GDM1 (cell line): ENCODE measurements at regions not wholly inside any gene's neighbourhood (a gene's known extent, or its start where the extent isn't known, plus 50 kb on each side); places are given as distances from the start of the nearest gene placed in this dataset.
"Not testable (repeated sequence)": the region's sequence is repeated elsewhere in the genome, so short reads cannot be mapped to it uniquely, and the experiment has no call there.

Experiments
- DNase-seq: peaks from one replicate; lab custom pipeline; 2025; lab: John Stamatoyannopoulos, UW

DNA sequence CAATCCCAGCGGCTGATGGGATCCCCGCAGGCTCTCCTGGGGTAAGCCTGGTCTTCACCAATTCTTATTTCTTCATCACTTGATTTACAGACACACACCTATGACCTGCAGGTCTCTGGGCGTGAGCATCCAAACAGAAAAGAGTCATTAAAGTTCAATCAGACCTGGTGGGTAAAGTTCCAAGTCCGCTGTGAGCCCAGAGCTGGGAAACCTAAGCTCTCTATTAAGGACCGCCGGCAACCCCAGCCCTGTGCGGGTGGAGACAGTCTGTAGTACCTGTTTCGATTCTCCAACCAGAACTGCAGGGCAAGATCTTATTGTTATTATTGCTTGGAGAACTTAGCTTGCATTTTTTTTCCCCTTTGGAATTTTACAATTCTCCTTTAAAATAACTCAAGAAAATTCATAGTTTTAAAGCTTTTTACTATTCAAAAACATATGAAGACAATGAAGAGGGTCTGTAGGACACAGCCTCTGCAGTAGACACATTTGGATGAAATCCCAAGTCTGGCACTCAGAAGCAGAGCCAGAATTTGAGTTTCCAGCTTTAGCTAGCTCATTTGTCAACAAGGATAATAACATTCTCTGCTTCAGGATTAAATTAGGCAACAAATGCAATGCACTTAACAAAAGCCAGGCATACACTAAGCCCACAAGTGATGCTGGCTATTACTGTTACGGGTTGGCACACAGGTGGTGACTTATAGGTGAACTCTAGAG is 376.4 kb downstream of the INSIG2 start:
- no peak for DNase-seq

DNA sequence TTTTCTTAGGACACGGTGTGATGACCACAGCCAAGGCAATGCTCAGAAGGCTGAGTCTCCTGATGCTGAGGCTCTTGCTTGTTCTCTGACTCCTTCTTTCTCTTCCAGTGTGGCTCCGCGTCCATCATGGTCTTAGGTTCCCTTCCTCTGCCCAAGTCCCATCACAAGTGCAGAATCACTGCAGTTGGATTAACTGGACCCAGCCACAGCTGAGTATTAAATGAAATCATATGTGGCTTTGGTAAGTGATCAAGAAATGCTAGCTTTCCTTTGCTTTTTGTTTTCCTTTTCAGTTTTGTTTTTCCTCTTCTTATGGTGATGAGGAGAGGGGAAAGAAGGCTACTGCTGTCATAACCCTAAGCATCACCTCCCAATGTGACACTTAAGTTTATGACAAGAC is 375.8 kb downstream of the INSIG2 start:
- DNase-seq = no peak

DNA sequence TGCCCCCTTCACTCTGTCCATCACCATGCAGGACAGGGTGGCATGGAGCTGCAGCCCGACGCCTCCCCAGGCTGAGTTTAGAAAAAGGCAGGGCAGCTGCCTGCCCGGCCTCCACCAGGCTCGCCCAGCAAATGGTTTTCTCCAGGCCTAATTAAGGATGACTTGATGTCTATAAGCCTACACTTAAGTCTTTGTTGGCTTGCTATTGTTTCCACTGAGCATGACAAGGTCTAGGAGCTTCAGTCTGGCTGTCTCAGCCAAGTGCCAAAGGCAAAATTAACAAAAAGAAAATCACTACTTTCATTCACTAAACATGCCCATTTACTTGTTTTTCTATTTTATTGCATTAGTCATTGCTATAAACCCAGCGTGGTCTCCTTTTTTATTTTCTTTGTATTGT is 372.2 kb downstream of the INSIG2 start:
- DNase-seq = no peak

DNA sequence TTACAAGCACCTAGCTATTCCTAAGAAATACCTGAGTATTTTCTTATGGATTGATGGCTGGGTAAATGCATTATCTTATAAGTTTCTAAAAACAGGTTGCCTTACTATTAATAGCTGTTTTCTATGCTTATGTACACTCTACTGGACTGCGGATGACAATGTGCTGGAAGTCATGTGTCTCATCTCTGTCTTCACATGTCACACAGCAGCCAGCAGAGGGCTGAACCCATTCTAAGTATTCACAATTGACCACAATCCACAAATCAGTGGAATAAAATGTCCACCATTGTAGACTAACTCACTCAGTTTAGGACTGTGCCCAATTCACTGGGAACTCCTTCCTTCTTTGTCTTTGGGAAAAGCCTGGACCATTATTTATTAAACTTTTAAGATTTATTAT is 371.2 kb downstream of the INSIG2 start:
- DNase-seq = no peak

DNA sequence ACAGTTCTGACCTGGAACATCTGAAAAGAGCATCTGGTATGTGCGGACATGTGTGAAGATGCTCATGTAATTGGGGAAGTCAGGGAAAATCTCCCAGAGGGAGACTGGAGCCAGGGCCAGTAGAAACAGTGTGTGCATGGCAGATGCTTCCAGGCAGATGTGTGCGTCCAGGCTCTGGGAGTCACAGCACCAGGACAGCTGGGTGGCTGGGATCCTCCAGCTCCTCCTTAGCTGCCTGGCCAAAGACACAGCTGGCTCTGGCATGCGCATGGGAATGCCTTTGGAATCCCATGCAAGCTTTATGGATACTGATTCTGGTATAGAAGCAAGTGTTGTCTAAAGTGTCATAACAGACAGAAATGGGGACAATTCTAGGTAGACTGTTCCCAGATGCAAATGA is 369.7 kb downstream of the INSIG2 start:
- DNase-seq = no peak

DNA sequence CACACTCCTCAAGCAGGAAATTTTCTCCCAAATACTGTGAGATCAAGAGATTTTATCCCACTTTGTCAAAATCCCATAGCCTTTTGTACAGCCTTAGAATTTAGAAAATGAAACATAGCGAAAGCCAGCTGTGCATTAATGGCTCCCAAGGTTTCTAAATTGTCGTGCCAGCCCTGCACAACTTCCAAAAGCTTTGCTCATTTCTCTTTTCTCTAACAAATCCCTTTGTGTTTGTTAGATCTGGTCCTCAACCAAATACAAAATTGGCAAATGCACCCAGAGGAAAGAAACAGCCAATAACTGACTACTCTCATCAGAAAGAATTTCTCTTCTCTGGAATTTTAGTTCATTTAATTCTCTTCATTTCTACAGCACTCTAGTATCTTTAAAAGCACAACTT is 361.1 kb downstream of the INSIG2 start:
- DNase-seq = no peak

DNA sequence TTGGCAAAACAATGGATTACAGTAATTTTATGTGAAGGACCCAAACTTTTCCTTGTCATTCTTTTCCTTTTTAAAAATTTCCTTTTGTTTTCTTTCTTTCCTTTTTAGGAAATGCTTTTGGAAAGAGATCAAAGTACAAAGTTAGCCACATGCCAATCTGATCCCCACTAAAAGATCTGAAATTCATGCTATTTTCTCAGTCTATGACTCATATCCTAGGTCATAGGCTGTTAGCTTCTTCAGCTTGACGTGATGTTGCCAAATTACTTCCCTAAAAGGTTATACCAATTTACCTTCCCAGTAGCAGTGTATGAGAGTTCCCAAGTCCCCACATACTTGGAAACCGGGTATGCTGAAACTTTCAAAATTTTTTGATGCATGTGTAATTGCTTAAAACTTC is 355.3 kb downstream of the INSIG2 start:
- no peak for DNase-seq

DNA sequence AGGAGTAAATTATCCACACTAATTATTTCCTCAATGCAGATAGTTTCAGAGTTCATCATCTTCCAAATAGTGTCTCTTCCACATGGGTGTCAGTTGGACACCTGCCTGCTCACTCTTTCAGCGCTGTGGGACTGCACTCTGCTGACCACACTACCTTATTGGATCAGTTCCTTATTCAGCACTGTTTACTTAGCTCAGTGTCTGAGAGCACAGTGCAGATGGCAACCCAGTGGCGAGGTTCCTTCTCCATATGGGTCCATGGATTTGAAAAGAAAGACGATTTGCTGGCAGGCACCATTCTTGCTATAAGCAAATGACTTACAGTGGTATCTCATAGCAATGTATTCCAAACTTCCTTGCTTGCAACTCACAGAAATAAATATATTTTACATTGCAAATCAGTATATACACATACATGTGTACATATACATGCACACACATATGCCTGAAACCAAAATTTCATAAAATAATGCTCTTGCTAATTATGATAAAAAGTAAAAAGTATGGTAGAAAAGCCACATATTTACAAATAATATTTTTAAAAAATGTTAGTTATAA is 354.8 kb downstream of the INSIG2 start:
- DNase-seq = no peak

DNA sequence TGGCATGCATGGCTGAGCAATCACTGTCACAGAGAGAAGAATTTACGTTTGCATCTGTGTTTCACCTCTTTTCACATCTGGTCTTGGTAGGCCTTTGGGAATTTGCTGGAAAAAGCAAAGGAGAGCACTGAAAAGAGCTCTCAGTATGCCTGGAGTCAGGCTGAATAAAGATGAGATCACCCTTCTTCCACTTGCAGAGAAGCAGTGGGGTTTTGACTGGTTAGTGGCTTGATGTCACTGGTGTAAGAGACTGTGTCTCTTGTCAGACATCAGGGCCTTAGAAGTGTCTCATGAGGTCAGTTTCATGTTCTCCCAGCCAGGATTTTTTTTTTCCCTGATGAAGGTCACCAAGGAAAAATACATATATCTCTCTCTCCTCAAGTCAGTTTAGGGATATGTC is 353.8 kb downstream of the INSIG2 start:
- no peak for DNase-seq

DNA sequence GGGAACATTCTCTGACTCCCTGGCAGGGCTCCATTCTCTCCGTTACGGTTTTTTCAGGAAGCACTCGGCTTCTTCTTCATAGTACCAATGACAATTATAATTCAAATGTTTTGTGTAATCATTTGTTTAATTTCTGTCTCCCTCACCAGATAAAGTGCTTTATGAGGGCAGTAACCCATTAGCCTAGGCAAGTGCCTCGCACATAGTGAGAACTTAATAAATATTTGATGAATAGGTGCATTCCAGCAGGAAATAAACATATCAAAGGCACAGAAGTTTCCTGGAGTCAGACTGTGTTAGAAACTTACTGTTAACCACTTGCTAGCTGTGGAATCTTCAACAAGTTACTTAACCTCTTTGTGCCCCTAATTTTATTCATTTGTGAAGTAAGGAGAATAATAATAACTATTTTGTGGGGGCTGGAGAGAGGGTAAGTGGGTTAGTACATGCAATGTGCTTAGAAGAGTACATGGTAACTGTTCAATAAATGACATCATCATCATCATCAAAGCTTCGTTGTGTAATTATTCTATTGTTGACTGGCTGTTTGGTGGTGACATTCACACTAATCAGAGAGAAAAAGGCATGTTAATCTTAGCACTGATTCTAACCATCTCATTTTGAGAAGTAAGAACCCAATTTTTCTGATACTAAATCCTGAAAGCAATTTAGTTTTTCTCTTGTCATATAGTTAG is 352.3 kb downstream of the INSIG2 start:
- no peak for DNase-seq

DNA sequence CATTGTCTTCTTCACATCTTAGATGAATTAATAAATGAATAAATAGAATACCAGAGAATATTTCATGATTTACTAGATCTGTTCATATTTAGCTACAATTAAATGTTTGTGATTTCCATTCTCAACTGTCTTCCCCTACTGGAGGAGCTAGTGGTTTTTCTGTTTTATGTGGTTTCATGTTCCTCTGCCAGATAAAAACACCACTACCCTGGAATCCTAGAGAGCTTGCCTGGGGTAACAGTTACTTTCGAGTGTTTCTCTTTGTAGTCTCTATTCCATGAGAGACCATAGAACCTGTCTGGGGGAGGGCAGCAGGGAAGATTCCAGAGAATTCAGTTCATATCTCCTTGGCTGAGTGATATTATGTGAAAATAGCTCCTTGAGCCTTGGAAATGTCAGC is 349.2 kb downstream of the INSIG2 start:
- DNase-seq = no peak

DNA sequence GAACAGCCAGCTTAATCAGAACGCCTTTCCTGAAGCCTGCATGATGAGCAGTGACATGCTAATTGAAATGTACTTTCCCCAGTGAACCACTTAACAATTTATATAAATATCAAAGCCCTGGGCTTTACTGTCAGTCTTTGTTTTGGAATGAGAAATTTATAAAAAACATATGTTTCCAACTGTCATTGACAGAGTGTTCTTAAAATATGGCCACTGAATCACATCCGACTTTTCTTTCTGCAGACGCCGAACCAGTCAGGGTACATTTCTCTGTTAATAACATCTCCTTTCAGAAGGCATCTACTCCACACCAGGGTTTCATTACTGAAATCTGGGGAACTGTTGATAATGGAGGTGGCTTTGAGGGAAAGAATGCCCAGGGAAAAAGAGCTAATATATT is 343.7 kb downstream of the INSIG2 start:
- no peak for DNase-seq

DNA sequence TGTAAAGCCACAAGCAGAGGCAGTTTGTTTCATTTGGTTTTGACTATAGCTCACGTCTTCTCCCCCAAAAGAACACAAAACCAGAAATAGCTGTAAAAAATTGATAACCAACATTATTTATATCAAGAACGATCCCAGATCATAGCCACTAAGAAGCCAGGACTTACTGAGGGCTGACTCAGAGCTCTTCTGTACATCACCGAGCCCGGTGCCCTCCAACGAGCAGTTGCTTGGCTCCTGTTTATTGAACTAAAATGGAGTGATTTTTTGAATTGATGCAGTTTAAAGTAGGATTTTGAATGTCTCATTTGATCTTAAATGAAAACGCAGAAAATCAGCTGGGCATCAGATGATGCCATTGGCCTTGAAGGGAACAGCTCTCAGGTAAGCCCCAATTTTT is 343.3 kb downstream of the INSIG2 start:
- no peak for DNase-seq

DNA sequence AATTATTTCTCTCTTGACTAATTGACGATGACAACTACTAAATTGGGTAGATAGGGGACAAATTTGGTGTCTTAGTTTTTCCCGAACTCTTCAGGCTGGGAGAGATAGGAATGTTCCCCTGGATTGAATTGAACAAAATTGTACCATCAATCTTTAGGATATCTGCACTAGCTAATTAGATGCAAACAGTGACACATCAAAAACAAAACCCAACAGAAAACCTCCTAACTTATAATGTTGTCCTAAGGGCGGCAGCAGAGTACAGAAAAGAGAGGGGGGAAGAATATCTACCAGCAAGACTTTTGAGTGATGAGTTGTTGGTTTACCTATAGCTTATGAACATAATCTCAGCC is 342.9 kb downstream of the INSIG2 start:
- no peak for DNase-seq

DNA sequence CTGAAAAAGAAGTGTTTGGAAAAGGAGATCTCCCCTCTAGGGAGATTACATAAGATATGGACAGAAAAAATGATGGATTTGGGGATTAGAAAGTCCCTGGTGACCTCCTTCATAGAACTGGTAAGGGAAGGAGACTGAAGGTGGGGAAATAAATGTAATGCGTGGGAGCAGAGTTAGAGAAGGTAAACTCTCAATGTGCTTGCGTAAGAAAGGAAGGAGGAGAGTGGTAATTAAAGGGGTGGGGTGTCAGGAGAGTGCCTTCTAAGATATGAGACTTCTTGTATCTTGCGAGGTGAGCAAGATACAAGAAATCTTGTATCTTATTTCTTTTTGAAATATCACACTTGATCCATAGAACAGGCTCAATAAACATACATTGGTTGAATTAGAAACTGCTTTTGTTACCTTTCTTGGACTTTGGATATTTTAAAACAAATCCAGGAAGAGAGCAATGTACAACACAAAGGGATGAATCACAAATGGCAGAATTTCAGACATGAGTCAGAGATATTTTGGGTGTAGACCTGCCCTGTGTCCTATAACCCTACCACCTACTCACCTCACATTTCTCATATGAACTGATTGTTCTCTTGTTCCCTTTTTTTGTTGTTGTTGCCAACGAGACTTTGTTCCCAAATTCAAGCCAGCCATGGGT is 342.4 kb downstream of the INSIG2 start:
- no peak for DNase-seq

DNA sequence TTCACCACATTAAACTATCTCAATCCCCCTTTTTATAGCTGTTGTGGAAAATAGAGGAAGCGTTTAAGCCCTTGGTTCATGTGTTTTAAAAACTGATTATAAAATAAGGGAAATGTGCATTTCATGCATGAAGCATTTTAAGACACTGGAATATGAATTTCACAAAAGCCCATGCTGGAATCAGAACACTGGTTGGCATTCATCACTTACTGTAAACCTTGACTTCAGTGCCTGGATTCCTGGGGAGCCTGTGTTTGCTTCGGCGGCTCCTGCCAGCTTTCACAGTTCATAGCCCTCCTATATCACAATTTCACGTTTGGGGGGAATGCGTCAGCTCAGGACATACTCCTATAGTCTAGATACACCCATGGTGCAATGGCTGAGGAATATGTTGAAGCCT is 336.9 kb downstream of the INSIG2 start:
- no peak for DNase-seq

DNA sequence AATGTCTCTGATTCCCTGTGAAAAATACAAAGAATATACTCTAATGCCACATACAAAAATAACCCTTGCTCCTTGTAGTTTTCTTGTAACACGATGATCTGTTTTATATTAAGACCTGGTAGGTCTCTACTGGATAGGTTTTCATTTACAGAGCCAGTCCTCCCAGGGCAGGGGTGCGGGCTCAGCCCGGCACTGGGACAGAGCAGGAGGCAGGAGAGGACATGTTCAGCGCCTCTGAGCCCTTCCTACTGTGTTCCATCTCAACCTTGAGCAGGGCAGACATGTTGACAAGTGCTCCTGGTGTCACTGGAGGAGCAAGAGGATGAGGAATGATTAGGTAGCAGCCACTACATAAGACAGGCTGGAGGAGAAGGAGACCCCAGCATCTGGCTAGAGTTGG is 335.5 kb downstream of the INSIG2 start:
- DNase-seq = no peak

DNA sequence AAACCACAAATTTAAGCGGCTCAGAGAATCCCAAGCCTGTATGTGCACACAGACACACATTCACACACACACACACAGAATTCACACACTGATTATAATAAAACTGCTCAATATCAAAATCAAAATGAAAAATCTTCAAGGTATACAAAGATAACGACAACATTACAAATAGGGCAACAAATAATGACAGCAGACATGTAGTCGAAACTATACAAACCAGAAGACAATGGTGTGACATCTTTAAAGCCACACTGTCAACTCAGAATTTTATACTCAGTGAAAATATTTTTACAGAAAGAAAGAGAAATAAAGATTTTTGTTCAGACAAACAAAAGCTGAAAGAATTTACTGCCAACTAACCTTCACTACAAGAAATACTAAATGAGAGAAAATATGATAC is 333.4 kb downstream of the INSIG2 start:
- DNase-seq = no peak

DNA sequence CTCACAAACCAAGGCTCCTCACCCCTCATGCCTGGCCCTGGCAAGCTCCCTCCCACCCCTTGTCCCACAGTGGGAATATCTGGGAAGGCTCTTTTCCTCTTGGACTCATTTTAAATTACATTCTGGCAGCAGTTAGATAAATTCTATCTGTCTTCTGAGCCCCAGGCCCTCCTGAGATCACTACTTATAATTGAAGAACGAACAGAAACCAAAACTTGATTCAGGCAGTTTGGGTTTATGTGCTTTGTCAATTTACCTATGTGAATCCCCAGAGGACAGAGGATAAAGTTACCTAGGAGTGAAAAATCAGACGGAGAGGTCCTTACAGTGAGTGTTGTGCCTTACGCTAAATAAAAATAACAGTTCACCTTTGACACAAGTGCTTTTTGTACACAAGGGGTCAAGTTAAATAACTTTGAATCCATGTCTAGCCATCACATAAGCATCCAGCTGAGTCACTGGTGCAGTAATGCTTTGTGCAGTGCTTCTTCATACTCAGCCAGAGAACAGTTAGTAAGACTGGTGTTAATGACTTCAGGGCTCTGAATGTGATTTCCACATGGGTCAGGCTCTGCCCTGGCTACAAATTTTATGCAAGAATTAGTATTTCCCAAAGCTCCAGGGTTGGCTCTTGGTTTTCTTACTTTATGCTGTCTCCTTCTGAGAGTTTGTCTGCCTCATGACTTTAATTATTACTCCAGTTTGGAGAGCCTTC is 329.3 kb downstream of the INSIG2 start:
- DNase-seq = no peak

DNA sequence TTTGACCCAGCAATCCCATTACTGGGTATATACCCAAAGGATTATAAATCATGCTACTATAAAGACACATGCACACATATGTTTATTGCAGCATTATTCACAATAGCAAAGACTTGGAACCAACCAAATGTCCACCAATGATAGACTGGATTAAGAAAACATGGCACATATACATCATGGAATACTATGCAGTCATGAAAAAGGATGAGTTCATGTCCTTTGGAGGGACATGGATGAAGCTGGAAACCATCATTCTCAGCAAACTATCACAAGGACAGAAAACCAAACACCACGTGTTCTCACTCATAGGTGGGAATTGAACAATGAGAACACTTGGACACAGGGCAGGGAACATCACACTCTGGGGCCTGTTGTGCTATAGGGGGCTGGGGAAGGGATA is 326.9 kb downstream of the INSIG2 start:
- not testable (repeated sequence) for DNase-seq

DNA sequence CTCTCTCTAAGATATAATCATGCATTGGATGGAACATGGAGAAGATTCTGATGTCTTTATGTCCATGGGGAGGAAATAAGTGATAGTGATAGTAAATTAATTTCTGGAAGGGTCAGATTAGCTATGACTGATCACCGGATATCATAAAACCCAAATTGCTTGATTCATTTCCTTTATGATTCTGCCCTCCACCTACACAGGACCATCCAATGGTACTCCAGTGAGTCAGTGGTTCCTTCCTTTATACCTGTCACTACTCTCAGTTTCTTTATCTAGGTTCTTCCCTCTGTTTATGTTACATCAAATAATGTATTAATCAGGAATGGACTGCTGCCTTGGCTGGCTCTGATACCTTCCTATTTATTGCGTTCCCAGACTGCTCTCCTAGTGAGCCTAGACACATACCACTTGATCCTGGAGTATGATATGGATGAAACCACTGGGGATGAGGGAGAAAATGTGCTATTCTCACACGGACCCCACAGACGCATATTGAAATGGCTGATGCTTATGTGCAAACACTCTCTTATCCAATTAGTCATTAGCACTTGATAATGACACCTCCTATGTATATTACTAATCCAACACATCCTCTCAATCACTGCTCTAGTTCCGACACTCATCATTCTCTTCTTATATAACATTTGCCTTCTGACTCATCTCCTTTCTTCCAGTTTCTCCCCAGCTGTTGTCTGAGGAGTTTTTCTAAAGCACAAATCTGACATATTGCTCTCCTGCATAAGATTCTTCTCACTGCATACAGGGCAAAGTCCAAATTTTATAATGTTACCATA is 315.6 kb downstream of the INSIG2 start:
- DNase-seq = no peak

DNA sequence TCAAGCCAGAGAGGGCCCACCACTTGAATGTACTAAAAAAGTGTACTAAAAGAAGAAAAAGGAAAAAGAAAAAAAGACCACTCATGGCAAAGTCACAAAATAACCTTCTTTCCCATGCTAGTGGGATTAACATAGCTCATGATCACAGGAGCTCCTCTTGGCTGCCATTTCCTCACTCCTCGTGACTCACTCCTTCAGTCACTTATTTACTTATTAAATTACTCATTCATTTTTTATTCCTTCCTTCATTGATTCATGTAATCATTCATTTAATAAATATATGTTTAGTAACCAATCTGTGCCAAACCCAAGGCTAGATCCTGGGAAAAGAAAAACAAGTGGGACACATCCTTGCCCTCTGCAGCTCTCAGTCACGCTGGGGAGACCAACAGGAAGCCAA is 300.5 kb downstream of the INSIG2 start:
- DNase-seq = no peak
